Mucosa of descending colon (tissue), 3 donors: ENCODE measurements at regions not wholly inside any gene's neighbourhood (a gene's known extent, or its start where the extent isn't known, plus 50 kb on each side); places are given as distances from the start of the nearest gene placed in this dataset.

Source experiments
- ATAC-seq: fragments of 200-7000 bp; cut with Tn5 transposase; one replicate; pipeline ENCODE4 v1.9.1; 2020; ENCODE audit warnings: mild to moderate bottlenecking, moderate library complexity
- DNase-seq, 3 donors: peaks; one replicate each; pipeline ENCODE4 v3.0.0-alpha.2; 2020
- H3K36me3 ChIP-seq: fragments of 200-600 bp; one replicate; pipeline ENCODE4 v1.8.0; 2021; ENCODE audit warnings: low read depth, mild to moderate bottlenecking
- H3K4me1 ChIP-seq: fragments of 200-600 bp; one replicate; pipeline ENCODE4 v1.8.0; 2021; ENCODE audit warnings: low read depth, mild to moderate bottlenecking
- H3K4me3 ChIP-seq: fragments of 200-600 bp; one replicate; pipeline ENCODE4 v1.8.0; 2021; ENCODE audit warnings: mild to moderate bottlenecking
- H3K9me3 ChIP-seq: fragments of 200-600 bp; one replicate; pipeline ENCODE4 v1.8.0; 2021; ENCODE audit warnings: mild to moderate bottlenecking
- CTCF ChIP-seq: fragments of 200-600 bp; IDR thresholded peaks from one replicate; pipeline ENCODE4 v1.8.0; 2022; ENCODE audit warnings: antibody characterized with exemption, mild to moderate bottlenecking
- intact Hi-C, 2 donors: fragments of 100-400 bp; cut with DNase I in 1 of 2; cut with micrococcal nuclease in 1 of 2; formaldehyde crosslinking; loops; one replicate each; pipeline versions ENCODE4 v1.11.0 to v1.11.1; 2022; cut with DNase I, micrococcal nuclease
- donor health status: DM: no; HTN: no; CAD: no; lungs with moderate emphysema.
- donor health status: DM: no; HTN: no; CAD: no.
- donor health status: DM: no; HTN: yes; CAD: no.

- no peak overlapping the region for H3K4me3 ChIP-seq
- no peaks in the 10 kb centered on the region for H3K36me3 ChIP-seq
- intact Hi-C loops = no loop called here
- no peaks in the 10 kb centered on the region for H3K9me3 ChIP-seq
- H3K4me1 ChIP-seq = no peaks in the 10 kb centered on the region
- TF ChIP-seq CTCF = no peak
- ATAC-seq (no peak), DNase-seq (no peak)
These were observed 214.4 kb upstream of the CCNG1 start for GRCh38 chr5:163222982-163223381.

GRCh38 chr5:163244445-163244987 lies 192.9 kb upstream of the CCNG1 start:
- ATAC-seq = no peak

GRCh38 chr5:163245584-163245983 lies 191.8 kb upstream of the CCNG1 start:
- no peaks in the 10 kb centered on the region for H3K4me1 ChIP-seq
- DNase-seq = no peak
- no peak for TF ChIP-seq CTCF
- H3K9me3 ChIP-seq = peaks cover 3% of the 10 kb centered on the region
- ATAC-seq = no peak
- intact Hi-C loops = no loop called here
- no peaks in the 10 kb centered on the region for H3K36me3 ChIP-seq
- no peak overlapping the region for H3K4me3 ChIP-seq

More at GRCh38 chr5:163244445-163244987, 192.9 kb upstream of the CCNG1 start:
- no peaks in the 10 kb centered on the region for H3K36me3 ChIP-seq
- intact Hi-C loops = no loop called here
- no peaks in the 10 kb centered on the region for H3K4me1 ChIP-seq
- H3K9me3 ChIP-seq = peaks cover 3% of the 10 kb centered on the region
- H3K4me3 ChIP-seq = no peak overlapping the region
- TF ChIP-seq CTCF = no peak
- DNase-seq = no peak

GRCh38 chr5:163248333-163248732 lies 189.1 kb upstream of the CCNG1 start:
- no peak for DNase-seq
- Histone ChIP-seq H3K4me3 (no peak overlapping the region), H3K9me3 (peaks cover 3% of the 10 kb centered on the region), H3K36me3 (no peaks in the 10 kb centered on the region), H3K4me1 (no peaks in the 10 kb centered on the region)
- no peak for TF ChIP-seq CTCF
- intact Hi-C loops = no loop called here
- ATAC-seq = no peak

- ATAC-seq = no peak
These were observed 188.5 kb upstream of the CCNG1 start for GRCh38 chr5:163248871-163249270.

More at GRCh38 chr5:163248871-163249270, 188.5 kb upstream of the CCNG1 start:
- Histone ChIP-seq H3K36me3 (no peaks in the 10 kb centered on the region), H3K4me3 (no peak overlapping the region), H3K9me3 (peaks cover 3% of the 10 kb centered on the region), H3K4me1 (no peaks in the 10 kb centered on the region)
- TF ChIP-seq CTCF = no peak
- no peak for DNase-seq
- intact Hi-C loops = no loop called here
